GM18868 (cell line): ENCODE measurements at regions not wholly inside any gene's neighbourhood (a gene's known extent, or its start where the extent isn't known, plus 50 kb on each side); places are given as distances from the start of the nearest gene placed in this dataset.

ENCODE experiments used
- ATAC-seq: cut with Tn5 transposase; IDR thresholded peaks from one replicate; pipeline ENCODE4 v1.9.1; 2021; ENCODE audit warnings: mild to moderate bottlenecking, moderate library complexity; ENCODE audit not compliant: unreplicated experiment

DNA sequence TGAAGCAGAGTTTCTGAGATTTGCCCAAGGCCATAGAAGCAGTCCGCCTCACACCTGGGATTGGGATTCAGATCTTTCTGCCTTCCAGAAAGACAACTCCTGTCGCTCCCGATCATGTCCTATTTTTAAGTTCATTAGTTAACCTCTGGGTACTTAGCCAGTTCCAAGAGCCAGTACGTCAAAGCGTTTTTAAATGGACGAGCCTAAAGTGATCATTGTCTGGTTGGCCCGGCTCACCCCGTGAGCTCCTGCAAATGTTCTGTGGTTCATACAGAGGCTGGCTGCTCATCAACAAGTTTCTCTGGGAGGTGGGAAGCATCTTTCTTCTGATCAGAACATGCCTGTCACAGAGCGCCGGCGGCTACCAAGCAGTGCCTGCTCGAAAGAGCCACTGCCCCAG, 554.5 kb upstream of the WWC1 start:
- ATAC-seq = no peak

DNA sequence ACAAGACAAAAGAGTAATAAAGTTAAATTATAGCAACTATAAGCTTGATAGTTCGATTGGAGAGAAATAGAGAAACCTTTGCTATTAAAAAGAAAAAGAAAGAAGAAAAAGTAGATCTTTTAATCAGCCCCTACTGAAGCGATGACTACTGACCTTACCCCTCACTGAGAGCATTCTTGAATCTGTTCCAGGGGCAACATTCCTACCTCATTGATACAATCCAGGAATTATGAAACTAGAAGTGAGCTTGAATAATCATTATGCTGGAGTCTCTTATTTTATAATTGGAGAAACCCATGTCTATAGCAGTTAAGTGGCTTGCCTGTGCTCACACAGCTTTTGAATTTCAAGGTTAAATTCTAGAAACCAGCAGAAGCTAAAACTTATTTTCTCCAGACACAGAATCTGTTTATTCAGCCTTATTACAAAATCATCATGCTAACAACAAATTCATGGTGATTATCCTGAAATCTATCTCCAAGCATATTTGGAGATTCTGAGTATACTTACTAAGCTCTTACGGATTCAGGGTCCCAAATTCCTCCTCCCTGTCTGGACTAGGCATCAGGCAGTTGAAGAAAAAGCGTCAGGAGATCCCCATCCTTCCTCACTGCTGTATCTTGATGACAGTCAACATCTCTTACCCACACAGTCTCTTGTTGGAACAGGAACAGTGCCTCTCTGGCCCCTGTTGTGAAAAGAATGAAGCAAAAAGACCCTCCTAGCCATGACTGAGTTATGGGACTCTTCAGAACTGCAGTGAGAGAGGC, 547.6 kb upstream of the WWC1 start:
- ATAC-seq = no peak

DNA sequence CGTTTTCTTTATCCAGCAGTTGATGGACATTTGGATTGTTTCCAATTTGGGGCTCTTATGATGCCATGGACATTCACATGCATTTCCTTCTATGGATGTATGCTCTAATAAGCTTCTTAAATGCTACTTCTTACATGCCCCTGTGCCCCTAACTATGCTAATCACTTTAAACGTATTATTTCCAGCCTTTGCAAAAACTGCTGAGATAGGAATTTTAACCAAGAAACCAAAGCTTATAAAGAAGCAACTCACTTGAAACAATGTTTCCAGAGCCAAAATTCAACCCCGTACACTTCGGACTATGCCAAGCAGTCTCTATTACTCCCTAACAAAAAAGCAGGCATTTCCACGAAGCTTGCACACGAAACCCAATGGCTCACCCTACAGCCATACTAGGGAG, 545.6 kb upstream of the WWC1 start:
- no peak for ATAC-seq

DNA sequence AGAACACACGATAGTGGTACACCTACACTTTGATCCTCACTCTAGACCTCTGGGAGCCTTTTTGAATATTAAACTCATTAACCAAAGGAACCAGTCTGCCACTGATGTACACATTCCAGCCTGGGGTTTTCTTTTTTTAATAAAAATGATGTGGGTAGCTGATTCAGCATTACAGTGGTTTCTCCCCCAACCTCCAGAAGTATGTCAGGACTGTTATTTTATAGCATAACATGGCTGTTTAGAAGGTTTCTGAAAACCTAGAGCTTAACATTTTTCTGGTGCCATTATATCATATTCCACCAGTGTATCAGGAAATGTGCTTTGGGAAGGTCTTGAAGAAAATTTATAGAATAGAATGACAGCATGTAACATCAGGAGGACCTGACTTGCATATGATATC, 540.9 kb upstream of the WWC1 start:
- no peak for ATAC-seq

DNA sequence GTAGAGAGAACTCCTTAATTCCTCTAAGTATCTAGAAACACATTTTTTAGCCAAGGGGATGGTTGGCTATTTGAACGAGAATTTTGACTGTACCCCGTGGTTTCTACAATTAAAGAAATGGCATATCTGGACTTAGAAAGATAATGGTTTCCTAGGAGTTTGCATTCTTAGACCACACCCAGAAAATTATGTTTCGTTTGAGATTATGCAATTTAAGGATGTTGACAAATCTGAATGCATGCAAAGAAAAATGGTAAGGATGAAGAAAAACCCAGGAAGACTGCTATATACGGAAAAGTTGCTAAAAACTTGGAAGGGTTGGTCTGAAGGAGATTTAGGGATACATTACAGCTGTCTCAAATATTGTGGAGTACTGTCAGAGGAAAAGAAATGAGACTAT, 538.5 kb upstream of the WWC1 start:
- no peak for ATAC-seq

DNA sequence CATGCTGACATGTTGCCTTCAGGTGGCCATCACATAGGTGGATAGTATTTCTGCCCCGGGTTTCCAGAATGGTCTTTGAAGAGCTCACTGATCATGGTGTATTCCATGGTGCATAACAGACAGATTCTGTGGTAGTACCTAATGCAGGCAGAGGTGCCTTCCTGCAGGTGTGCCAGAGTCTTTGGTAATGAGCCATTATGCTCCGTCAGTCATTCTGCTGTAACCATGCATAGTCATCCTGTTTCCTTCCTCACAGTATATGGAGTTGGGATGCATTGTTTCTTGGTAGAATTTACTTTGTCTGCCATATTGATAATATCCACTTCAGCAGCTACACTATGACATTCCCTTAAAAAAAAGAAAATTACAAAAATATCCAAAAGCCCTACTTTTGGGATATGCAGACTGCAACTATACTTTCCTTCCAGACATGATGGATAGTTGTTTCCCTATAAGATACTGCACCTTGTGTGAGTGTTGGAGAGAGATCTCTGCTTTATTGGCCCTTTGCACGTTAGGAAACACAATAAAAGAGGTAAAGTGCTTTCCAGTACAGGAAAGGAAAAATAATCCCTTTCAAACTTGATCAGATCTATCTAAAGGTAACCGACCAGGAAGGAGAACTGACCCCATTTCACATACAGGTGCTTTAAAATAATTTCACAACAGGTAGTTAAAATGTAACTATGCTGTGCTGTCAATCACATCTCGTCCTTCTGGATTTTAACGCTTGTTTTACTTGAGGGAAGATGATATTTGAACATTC, 537.5 kb upstream of the WWC1 start:
- ATAC-seq = no peak

DNA sequence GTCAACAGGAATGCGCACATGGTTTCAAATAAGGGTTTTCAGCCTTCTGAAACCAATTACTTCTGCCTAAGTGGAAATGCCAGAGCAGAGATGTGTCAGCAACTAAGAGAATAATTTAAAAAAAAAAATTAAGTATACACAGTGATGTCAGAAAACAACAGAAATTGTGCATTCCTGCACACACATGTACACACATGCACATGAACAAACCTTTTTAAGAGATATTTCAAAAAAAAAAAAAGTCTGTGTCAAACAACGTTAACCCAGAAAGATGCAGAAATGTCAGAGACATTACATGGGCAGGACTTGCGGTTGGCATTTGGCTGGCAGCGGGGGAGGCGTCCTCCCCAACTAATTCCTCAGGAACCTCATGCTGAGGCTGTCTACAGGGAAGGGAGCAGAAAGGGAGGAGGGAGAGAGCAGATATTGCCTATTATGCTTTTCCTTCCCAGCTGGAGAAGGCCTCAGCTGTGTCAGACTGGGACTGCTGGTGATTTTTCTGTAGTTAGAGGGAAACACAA, 536.9 kb upstream of the WWC1 start:
- ATAC-seq = no peak

DNA sequence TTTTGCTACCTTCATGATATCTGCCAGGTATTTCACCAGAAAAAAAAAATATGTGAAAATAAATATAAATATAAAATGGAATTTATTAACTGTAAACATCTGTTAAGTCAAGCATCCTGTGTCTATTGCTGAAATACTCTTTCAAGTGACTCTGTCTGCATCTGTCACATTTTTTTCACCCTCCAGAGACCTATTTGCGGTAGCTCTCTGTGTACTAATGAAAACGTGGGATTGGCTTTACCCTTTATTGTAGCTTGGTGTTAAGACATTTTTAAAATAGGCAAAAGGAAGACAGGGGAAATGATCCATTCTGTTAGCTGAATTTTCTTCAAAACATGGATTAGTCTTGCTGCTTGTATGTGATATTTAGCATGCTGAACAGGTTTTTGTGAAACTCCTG, 536.0 kb upstream of the WWC1 start:
- ATAC-seq = no peak

DNA sequence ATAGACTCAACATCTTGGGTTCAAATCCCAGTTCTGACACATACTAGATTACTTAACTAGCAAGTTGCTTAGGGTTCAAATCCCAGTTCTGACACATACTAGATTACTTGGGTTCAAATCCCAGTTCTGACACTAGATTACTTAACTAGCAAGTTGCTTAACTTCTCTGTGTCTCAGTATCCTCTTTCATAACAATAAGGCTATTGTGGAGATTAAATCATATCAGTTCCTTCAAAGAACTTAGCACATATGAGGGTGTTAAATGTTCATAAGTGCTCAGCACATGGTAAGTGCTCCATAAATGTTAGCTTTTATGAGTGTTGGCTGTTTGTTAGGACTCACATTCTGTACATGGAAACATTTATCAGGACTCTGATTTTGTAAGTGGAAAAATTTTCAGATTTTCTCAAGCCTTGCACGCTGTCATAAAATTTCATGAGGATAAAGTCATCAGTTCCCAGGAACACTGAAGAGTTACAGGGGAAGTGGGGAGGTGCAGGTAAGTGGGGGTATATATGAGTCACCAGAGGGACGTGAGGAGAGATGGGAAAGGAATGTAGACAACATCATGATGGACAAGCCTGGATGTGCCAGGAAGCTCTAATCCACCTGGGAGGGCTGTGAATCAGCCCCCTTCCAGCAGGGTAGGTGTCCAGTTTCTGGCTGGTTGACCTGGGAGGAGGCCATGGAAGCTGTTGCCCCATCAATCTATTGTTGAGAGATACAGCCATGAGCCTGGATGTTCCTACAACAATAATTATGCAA, 532.2 kb upstream of the WWC1 start:
- ATAC-seq = no peak

DNA sequence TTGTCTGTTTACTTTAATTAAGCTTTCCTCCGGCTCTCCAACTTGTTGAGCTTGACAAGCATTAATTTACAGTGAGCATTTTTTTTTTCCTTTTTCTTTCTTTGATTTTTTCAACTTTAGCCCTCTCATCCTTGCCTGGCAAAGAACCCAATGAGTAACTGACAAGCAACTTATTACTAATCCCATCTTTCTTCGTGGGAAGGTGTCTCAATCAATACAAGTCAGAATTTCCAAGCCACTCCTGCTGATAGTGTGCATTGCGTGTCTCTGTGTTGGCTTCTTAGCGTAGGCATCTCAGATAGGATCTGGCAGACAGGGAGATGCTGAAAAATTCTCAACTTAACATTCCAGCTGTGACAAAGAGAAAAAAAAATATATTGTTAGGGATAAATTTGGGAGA, 527.7 kb upstream of the WWC1 start:
- ATAC-seq = no peak

DNA sequence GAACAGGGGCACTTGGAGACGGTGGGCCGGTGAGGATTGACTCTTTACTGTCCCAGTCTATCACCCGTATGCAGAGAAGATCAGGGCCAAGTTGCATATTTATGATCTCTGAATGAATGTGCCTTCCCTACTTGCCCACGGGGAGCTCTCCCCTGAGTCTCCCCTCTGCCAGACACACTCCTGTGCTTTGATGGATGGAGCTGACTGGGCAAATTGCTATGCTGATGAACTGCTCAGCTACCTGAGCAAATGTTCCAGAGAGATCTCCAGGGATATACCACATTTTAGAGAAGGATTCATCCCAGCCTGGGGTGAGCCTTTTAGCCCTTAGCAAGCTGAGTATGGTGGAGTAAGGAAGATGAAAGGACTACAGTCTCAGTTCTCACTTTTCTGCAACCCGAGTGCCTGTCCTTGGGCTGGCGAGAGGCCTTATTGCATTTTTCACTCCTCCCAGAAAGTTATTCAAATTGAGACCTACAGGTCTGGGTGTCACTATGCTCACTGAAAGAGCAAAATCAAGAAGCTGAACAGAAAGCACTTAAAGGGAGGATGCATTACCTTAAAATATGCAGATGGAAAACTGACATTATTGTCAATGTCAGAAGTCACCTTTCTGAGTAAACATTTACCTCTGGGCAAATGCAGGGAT, 526.7 kb upstream of the WWC1 start:
- peak; percentile 56 for ATAC-seq

DNA sequence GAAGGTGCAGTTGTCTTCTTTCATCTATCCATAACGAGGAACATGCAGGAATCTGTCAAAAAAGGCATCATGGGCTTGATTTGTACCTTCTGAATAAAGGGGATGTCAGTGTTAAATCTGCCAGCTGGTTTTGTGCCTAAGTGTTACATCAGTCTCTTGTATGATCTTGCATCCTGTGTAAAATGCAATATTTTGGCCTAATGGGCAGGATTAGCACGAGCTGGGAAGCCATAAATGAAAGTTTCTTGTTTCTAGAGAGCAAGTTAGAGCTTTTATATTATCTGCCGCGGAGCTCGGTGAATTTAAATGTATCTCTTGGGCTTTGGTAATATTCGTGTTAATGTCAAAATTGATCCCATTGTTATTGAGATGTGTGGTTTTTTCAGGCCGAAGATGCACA, 526.1 kb upstream of the WWC1 start:
- ATAC-seq = no peak

DNA sequence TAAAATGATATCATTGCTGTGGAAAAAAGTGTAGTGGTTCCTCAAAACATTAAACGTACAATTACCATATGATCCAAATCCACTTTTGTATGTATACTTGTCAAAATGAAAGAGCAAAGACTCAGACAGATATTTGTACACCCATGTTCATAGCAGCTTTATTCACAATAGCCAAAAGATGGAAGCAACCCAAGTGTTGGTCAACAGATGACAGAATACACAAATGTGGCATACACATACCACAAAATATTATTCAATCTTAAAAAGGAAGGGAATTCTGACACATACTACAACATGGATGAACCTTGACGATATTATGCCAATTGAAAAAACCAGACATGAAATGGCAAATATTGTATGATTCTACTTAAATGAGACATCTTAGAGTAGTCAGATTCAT, 524.5 kb upstream of the WWC1 start:
- no peak for ATAC-seq

DNA sequence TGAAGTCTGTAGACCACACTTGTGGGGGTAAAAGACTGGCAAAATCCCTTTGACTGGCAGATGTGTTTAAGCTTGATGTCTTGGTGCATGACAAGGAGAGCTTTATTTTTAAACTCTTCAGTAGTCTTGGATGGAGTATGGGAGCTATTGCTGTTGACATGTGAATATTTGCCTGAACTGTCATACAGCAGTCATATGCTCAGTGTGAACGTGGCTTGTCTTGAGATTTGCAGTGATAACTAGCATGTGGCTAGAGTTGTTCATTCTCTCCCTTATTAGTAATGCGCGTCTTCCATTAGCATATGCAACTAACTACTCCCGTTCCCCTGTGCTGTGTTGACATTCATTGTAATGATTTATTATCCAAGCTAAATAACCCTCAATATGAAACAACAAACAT, 523.6 kb upstream of the WWC1 start:
- ATAC-seq = no peak

DNA sequence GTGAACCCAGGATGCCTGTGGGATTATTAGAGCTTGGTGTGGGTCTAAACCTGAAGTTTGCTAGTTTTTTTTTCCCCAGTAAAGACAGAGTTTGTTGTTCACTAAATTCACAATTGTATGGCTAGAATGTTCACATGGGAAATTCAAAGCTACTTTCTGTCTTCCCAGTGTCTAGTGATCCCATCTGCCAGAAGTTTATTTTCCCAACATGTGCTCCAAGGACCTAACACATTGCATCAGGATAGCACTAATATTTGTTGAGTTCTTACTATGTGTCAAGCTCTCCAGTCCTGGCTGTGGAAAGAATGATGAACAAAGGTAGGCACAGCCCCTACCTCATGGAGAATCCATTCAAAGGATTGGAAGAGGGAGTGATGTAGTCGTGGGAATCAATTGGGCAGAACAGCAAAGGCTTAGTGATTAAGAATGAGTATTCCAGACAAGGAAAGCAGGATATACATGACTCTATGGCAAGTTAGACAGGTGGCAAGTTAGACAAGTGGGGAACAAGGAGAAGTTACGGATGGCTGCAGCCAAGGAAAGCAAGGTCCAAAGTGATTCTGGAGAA, 521.5 kb upstream of the WWC1 start:
- ATAC-seq = no peak

DNA sequence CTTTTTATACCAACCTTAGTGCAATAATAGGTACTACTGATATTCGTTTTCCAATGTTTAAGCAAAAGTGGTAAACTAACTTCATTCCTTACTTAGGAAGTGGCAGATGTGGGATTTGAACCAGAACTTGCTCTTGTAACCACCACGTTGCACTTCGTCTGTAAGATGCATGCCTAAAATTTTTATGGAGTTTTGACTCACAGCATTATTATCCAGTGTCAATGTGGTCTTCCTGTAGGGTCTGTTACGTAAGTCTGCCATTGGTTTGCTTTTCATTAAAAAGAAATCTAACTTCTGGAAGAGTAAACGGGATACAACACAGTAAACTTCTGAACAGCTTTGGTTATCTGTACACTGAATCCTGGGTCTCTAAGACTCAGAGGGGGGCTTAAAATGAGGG, 521.0 kb upstream of the WWC1 start:
- ATAC-seq = no peak

DNA sequence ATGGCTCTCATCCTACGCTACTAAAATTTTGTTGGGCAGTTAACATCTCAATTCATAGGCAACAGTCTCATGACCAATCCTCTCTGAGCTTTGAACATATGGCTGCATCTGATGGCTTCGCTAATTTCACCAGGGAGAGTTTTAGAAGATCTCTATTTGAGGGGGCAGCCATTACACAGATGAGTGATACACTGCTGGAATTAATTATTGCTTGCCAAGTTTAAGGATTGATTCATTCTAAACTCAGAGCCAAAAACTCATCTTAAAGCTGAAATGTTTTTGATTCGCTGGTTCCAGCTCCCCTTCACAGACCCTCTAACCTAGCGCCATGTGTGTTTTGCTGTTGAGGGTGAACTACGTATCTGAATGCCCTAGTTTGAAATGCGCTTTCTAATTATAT, 519.9 kb upstream of the WWC1 start:
- no peak for ATAC-seq

DNA sequence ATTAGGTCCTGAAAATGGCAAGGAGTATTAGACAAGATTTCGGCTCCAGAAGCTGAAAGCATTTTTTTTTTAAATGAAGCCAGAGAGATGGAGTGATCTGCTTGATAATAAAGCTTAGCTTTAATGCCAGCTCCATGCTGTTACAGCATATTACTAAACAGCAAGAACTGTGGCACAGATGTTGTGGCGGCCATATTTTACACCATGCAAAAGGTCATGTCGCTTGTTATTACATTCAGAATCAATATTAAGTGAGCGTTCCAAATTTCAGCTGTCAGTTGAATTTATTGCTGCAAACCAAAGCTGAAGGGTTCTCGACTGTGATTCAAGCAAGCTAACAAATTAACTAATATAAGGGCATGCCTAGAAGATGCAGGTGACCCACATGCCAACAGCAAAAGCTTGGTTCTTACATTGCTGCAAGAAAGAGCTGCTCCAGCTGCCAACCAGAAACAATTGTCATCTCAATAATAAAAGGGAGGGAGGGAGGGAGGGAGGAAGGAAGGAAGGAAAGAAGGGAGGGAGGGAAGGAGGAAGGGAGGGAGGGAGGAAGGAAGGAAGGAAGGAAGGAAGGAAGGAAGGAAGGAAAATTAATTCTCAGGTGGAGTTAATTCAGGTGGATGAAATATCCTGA, 517.7 kb upstream of the WWC1 start:
- ATAC-seq = no peak

DNA sequence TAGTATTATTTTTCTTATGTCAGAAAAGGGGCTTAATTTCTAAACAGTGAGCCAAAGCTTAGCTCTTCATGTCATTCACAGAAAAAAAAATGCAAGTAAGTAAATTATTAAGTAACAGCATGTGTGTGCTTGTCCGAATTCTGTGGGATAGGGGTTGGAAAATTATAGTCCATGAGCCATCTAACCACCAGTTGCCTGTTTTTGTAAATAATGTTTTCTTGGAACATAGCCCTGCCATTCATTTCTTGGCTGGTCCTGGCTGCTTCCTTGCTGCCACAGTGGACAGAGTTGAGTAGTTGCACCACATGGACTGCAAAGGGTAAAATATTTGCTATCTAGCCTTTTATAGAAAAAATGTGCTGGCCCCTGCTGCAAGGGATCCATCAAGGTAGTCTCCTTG, 513.7 kb upstream of the WWC1 start:
- ATAC-seq = no peak

DNA sequence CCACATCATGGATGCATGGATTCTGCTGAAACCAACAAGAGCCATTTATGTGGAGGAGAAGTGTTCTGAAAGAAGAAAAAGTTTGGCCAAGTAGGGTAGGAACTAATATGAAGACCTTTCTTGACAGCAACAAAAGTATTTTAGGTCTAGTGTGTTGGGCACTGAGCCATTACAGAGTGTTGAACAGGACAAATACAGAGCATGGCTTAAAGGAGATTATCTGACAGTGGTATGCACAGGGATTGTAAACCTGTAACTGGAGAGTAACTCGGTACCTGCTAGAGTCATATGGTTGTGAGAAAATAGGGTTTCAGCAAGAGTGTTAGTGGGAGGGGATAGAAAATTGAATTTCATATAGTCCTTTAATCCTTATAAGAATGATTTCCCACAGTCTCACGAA, 513.2 kb upstream of the WWC1 start:
- ATAC-seq = no peak
